Activated CD8-positive, alpha-beta memory T cell treated with anti-CD3 and anti-CD28 coated beads, Interleukin-2, amount 50 U/mL, for 48 hours (primary cell): ENCODE measurements at regions not wholly inside any gene's neighbourhood (a gene's known extent, or its start where the extent isn't known, plus 50 kb on each side); places are given as distances from the start of the nearest gene placed in this dataset.

Experiments used
- DNase-seq: peaks from one replicate; pipeline ENCODE4 v3.0.0-alpha.2; 2020

GRCh38 chr10:78703593-78703992, 365.2 kb upstream of the ZMIZ1 start:
- no peak for DNase-seq

- DNase-seq: no peak
These were observed 362.5 kb upstream of the ZMIZ1 start for GRCh38 chr10:78706256-78706655.

- DNase-seq: no peak
These were observed 361.8 kb upstream of the ZMIZ1 start for GRCh38 chr10:78706726-78707540.

- no peak for DNase-seq
These were observed 361.0 kb upstream of the ZMIZ1 start for GRCh38 chr10:78707745-78708144.

- no peak for DNase-seq
These were observed 356.6 kb upstream of the ZMIZ1 start for GRCh38 chr10:78712147-78712546.

GRCh38 chr10:78713659-78714058, 355.1 kb upstream of the ZMIZ1 start:
- no peak for DNase-seq

- no peak for DNase-seq
These were observed 354.5 kb upstream of the ZMIZ1 start for GRCh38 chr10:78714225-78714624.

GRCh38 chr10:78715435-78715834, 353.3 kb upstream of the ZMIZ1 start:
- no peak for DNase-seq

GRCh38 chr10:78716043-78716660, 352.6 kb upstream of the ZMIZ1 start:
- DNase-seq: no peak

- no peak for DNase-seq
These were observed 351.6 kb upstream of the ZMIZ1 start for GRCh38 chr10:78717200-78717599.

- no peak for DNase-seq
These were observed 350.7 kb upstream of the ZMIZ1 start for GRCh38 chr10:78718032-78718572.

GRCh38 chr10:78719276-78719675, 349.5 kb upstream of the ZMIZ1 start:
- DNase-seq: no peak

GRCh38 chr10:78720091-78720490, 348.7 kb upstream of the ZMIZ1 start:
- no peak for DNase-seq

GRCh38 chr10:78721231-78721630, 347.5 kb upstream of the ZMIZ1 start:
- no peak for DNase-seq

GRCh38 chr10:78724846-78725245, 343.9 kb upstream of the ZMIZ1 start:
- DNase-seq: no peak

- no peak for DNase-seq
These were observed 342.6 kb upstream of the ZMIZ1 start for GRCh38 chr10:78726171-78726570.

GRCh38 chr10:78727251-78727650, 341.5 kb upstream of the ZMIZ1 start:
- DNase-seq: no peak

- DNase-seq: no peak
These were observed 341.0 kb upstream of the ZMIZ1 start for GRCh38 chr10:78727728-78728127.

GRCh38 chr10:78728176-78728575, 340.6 kb upstream of the ZMIZ1 start:
- DNase-seq: no peak

GRCh38 chr10:78729366-78729765, 339.4 kb upstream of the ZMIZ1 start:
- DNase-seq: no peak

- no peak for DNase-seq
These were observed 339.0 kb upstream of the ZMIZ1 start for GRCh38 chr10:78729800-78730199.

GRCh38 chr10:78730754-78731153, 338.0 kb upstream of the ZMIZ1 start:
- DNase-seq: no peak

GRCh38 chr10:78731675-78732074, 337.1 kb upstream of the ZMIZ1 start:
- DNase-seq: no peak

- DNase-seq: no peak
These were observed 336.4 kb upstream of the ZMIZ1 start for GRCh38 chr10:78732381-78732780.
